Choroid plexus epithelial cell (primary cell): ENCODE measurements at regions not wholly inside any gene's neighbourhood (a gene's known extent, or its start where the extent isn't known, plus 50 kb on each side); places are given as distances from the start of the nearest gene placed in this dataset.
"Not testable (repeated sequence)": the region's sequence is repeated elsewhere in the genome, so short reads cannot be mapped to it uniquely, and the experiment has no call there.

Experiments used
- DNase-seq: peaks from one replicate; pipeline ENCODE4 v3.0.0-alpha.2; 2010; ENCODE audit warnings: low read depth
- H3K4me3 ChIP-seq: 2 replicates; pipeline ENCODE4 v1.5.1; 2011; ENCODE audit warnings: low read depth, mild to moderate bottlenecking, control low read depth, low read length, moderate library complexity
- TF ChIP-seq, protein P1 (sequence below): conservative IDR thresholded peaks from 2 replicates; pipeline ENCODE4 v1.5.1; 2011; ENCODE audit warnings: low read depth, mild to moderate bottlenecking, control low read depth, inconsistent platforms, low read length, moderate library complexity

DNA sequence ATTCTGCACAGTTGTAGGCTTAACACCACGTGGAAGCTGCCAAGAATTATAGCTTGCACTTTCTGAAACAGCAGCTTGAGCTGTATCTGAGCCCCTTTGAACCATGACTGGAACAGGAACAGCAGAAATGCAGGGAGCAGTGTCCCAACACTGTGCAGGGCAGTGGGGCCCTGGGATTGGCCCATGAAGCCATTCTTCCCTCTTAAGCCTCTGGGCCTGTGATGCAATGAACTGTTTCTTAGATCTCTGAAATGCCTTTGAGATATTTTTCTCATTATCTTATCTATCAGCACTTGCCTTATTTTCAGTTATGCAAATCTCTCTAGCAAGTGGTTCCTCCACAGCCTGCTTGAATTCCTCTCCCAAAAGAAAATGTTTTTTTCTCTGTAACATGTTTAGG lies 87.0 kb upstream of the MTAP start:
- no peak overlapping the region for H3K4me3 ChIP-seq
- peak; percentile 11 for DNase-seq
- TF ChIP-seq, protein P1, sequence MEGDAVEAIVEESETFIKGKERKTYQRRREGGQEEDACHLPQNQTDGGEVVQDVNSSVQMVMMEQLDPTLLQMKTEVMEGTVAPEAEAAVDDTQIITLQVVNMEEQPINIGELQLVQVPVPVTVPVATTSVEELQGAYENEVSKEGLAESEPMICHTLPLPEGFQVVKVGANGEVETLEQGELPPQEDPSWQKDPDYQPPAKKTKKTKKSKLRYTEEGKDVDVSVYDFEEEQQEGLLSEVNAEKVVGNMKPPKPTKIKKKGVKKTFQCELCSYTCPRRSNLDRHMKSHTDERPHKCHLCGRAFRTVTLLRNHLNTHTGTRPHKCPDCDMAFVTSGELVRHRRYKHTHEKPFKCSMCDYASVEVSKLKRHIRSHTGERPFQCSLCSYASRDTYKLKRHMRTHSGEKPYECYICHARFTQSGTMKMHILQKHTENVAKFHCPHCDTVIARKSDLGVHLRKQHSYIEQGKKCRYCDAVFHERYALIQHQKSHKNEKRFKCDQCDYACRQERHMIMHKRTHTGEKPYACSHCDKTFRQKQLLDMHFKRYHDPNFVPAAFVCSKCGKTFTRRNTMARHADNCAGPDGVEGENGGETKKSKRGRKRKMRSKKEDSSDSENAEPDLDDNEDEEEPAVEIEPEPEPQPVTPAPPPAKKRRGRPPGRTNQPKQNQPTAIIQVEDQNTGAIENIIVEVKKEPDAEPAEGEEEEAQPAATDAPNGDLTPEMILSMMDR = no peak

DNA sequence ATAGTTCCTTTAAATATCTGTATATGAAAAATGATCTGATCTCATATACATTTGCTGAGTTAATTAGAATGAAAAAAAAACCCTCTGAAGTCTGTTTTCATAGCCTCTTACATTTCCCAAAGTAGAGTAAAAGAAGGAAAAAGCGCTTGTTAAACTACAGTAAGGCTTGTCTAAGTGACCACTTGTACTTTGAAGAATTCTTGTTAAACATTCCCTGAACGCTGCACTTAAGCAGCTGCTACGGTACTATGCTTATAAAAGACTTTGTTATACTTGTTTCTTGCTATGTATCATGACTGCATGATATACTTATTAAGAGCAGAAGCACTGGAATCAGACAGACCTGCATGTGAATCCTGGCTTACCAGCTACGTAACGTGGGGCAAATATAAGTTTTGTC lies 81.7 kb upstream of the MTAP start:
- TF ChIP-seq, protein P1 = no peak
- DNase-seq = no peak
- no peak overlapping the region for H3K4me3 ChIP-seq

DNA sequence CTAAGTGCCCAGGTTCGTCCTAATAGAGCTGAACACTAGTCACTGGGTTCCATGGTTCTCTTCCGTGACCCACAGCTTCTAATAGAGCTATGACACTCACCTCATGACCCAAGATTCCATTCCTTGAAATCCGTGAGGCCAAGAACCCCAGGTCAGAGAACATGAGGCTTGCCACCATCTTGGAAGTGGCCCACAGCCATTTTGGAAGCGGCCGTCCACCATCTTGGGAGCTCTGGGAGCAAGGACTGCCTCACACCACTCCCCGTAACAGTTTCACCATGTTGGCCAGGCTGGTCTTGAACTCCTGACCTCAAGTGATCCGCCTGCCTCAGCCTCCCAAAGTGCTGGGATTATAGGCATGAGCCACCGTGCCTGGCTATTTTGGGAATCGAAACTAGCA lies 75.0 kb upstream of the MTAP start:
- not testable (repeated sequence) for DNase-seq

DNA sequence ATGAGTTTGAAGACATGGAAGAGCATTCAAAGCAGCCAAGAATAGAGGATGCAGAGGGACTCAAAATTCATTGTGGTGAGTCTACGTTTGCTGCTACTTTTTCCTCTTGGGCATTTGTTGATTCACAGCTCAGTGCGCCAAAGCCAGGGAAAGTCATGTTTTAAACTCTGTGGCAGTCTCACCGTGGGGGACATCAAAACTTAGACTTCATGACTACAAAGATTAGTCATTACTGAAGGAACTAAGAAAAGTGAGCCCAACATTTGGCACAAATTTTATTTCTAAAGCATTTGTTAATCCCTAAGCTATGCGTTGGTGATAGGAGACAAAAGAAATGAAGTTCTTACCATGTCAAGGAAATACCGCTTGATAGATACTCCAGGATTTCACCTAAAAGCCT lies 73.7 kb upstream of the MTAP start:
- TF ChIP-seq, protein P1 = no peak
- no peak overlapping the region for H3K4me3 ChIP-seq
- DNase-seq = peak; percentile 42

More for the DNA sequence above, 75.0 kb upstream of the MTAP start:
- not testable (repeated sequence) for H3K4me3 ChIP-seq

DNA sequence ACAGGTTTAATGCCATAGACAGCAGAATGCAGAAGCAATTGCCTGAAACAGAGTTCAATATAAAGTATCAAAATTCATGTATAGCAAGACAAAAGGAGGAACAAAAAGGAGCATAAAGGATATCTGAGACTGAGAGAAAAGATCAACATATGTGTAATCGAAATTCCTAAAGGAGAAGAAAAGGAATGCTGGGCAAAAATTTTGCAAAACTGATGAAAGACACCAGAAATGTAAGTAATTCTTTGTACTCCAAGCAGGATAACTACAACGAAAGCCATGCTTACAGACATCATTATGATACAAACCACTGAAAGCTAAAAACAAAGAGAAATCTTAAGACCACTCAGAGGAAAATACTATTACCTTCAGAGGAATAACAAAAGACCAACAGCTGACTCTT lies 72.8 kb upstream of the MTAP start:
- H3K4me3 ChIP-seq = no peak overlapping the region
- TF ChIP-seq, protein P1 = no peak
- no peak for DNase-seq

DNA sequence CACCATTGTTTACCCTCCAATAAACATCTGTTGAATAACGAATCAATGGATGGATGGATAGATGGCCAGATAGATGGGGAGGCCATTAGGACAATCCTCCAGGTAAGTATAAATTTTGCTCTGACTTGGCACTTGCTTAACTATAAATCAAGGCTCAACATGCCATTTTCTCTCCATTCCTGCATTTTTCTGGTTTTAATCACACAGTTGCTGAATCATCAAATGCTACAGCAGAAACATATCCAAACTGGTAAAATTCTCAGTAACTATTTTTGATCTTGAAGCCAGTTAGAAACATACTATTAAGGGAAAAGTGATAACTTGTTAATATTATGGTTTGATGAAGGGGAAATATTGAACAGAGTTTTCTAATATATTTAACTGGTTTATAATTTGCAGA lies 71.5 kb upstream of the MTAP start:
- H3K4me3 ChIP-seq = no peak overlapping the region
- TF ChIP-seq, protein P1 = no peak
- no peak for DNase-seq

DNA sequence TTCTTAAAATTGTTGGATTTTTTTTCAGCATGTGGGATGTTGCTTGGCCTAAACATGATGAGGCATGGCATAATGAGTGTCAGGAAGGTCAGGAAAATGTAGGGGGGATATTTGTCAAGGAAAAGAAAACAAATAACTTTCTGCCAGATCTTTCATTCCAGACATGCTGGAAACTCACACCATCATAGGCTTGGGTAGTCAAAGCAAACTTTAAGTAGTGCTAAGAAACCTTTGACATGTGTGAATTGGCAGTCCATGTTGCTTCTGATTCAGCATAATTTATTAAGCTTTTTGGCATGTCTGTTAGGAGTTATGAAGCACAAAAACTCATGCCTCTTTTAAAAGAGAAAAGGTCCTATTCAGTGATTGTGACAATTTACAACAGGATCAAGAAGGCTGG lies 61.3 kb upstream of the MTAP start:
- H3K4me3 ChIP-seq = no peak overlapping the region
- peak; percentile 30 for DNase-seq
- TF ChIP-seq, protein P1 = no peak

DNA sequence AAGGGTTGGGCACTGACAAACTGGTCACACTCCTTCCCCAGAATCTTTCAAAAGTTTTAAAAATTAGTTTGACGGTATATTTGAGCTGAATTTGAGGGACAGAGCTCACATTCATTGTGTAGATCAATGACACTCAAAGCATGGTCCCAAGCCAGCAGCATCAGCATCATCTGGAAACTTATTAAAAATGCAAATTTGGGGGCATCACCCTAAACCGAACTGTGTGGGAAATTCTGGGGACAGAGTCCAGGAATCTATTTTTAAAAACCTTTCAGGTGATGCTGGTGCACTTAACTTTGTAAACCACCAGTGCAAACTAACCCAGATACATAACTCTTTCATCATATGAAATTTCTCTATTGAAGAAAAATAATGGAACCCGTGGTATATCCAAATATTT lies 58.1 kb upstream of the MTAP start:
- H3K4me3 ChIP-seq = no peak overlapping the region
- DNase-seq = no peak
- TF ChIP-seq, protein P1 = no peak
